H9 (cell line): ENCODE measurements at regions not wholly inside any gene's neighbourhood (a gene's known extent, or its start where the extent isn't known, plus 50 kb on each side); places are given as distances from the start of the nearest gene placed in this dataset.

ENCODE experiments used
- DNase-seq: peaks from one replicate; pipeline ENCODE4 v3.0.0-alpha.2; 2017
- H2AFZ ChIP-seq: one replicate; pipeline ENCODE4 v1.6.1; 2013; ENCODE audit warnings: mild to moderate bottlenecking, low read length, control low read depth, moderate library complexity
- H2AK5ac ChIP-seq: 2 replicates; pipeline ENCODE4 v1.6.1; 2013; ENCODE audit warnings: low read length, control low read depth, mixed read lengths; ENCODE audit not compliant: insufficient read length
- H2BK120ac ChIP-seq: one replicate; pipeline ENCODE4 v1.6.1; 2013; ENCODE audit warnings: low read depth, mild to moderate bottlenecking, low read length, control low read depth, inconsistent platforms; ENCODE audit not compliant: poor library complexity, severe bottlenecking
- H2BK12ac ChIP-seq: 2 replicates; pipeline ENCODE4 v1.6.1; 2013; ENCODE audit warnings: low read length, control low read depth, mixed read lengths, low read depth; ENCODE audit not compliant: insufficient read length
- H2BK15ac ChIP-seq: 2 replicates; pipeline ENCODE4 v1.6.1; 2013; ENCODE audit warnings: low read depth, low read length, control low read depth
- H2BK20ac ChIP-seq: one replicate; pipeline ENCODE4 v1.6.1; 2013; ENCODE audit warnings: low read depth, mild to moderate bottlenecking, low read length, control low read depth, inconsistent platforms; ENCODE audit not compliant: poor library complexity, severe bottlenecking
- H2BK5ac ChIP-seq: 2 replicates; pipeline ENCODE4 v1.6.1; 2013; ENCODE audit warnings: low read length, control low read depth, mixed read lengths; ENCODE audit not compliant: insufficient read length
- H3K14ac ChIP-seq: 2 replicates; pipeline ENCODE4 v1.6.1; 2013; ENCODE audit warnings: low read length, control low read depth; ENCODE audit not compliant: insufficient read depth
- H3K18ac ChIP-seq: 2 replicates; pipeline ENCODE4 v1.6.1; 2013; ENCODE audit warnings: low read depth, mild to moderate bottlenecking, mixed read lengths, low read length, control low read depth; ENCODE audit not compliant: insufficient read length
- H3K23ac ChIP-seq: 2 replicates; pipeline ENCODE4 v1.6.1; 2013; ENCODE audit warnings: low read length, control low read depth, mixed read lengths, low read depth; ENCODE audit not compliant: insufficient read length
- H3K23me2 ChIP-seq: 2 replicates; pipeline ENCODE4 v1.6.1; 2013; ENCODE audit warnings: low read depth, mild to moderate bottlenecking, mixed read lengths, low read length, control low read depth; ENCODE audit not compliant: insufficient read length, poor library complexity, severe bottlenecking
- H3K27ac ChIP-seq: 2 replicates; pipeline ENCODE4 v1.5.1; 2013; ENCODE audit warnings: low read length, control low read depth, mixed read lengths, low read depth; ENCODE audit not compliant: insufficient read length
- H3K27me3 ChIP-seq: 2 replicates; pipeline ENCODE4 v1.6.1; 2013; ENCODE audit warnings: low read length, control low read depth, inconsistent platforms; ENCODE audit not compliant: insufficient read depth
- H3K4ac ChIP-seq: 2 replicates; pipeline ENCODE4 v1.6.1; 2013; ENCODE audit warnings: low read depth, mild to moderate bottlenecking, control low read depth, inconsistent platforms, low read length, moderate library complexity
- H3K4me1 ChIP-seq: 2 replicates; pipeline ENCODE4 v1.6.1; 2013; ENCODE audit warnings: low read length, control low read depth, inconsistent platforms; ENCODE audit not compliant: insufficient read depth
- H3K4me2 ChIP-seq: 2 replicates; pipeline ENCODE4 v1.6.1; 2013; ENCODE audit warnings: low read length, control low read depth, mixed read lengths; ENCODE audit not compliant: insufficient read length, insufficient read depth
- H3K56ac ChIP-seq: 2 replicates; pipeline ENCODE4 v1.6.1; 2013; ENCODE audit warnings: low read depth, mild to moderate bottlenecking, mixed read lengths, low read length, control low read depth; ENCODE audit not compliant: insufficient read length
- H3K79me1 ChIP-seq: 2 replicates; pipeline ENCODE4 v1.6.1; 2013; ENCODE audit warnings: low read depth, mild to moderate bottlenecking, moderate library complexity, low read length, control low read depth, inconsistent platforms; ENCODE audit not compliant: insufficient read depth, poor library complexity, severe bottlenecking
- H3K79me2 ChIP-seq: 2 replicates; pipeline ENCODE4 v1.6.1; 2013; ENCODE audit warnings: low read length, control low read depth, inconsistent platforms; ENCODE audit not compliant: insufficient read depth
- H3K9ac ChIP-seq: 2 replicates; pipeline ENCODE4 v1.6.1; 2013; ENCODE audit warnings: low read length, control low read depth, mixed read lengths; ENCODE audit not compliant: insufficient read length; ENCODE audit errors: extremely low read depth
- H3K9me3 ChIP-seq: one replicate; pipeline ENCODE4 v1.6.1; 2013; ENCODE audit warnings: low read depth, low read length, inconsistent platforms; ENCODE audit not compliant: control insufficient read depth
- H3T11ph ChIP-seq: one replicate; pipeline ENCODE4 v1.6.1; 2013; ENCODE audit warnings: mild to moderate bottlenecking, low read length, control low read depth, inconsistent platforms
- H4K20me1 ChIP-seq: one replicate; pipeline ENCODE4 v1.6.1; 2013; ENCODE audit not compliant: control insufficient read depth, insufficient read length, insufficient read depth
- H4K5ac ChIP-seq: 2 replicates; pipeline ENCODE4 v1.6.1; 2013; ENCODE audit warnings: low read depth, mild to moderate bottlenecking, mixed read lengths, low read length, control low read depth; ENCODE audit not compliant: insufficient read length
- H4K8ac ChIP-seq: replicated peaks from 2 replicates; pipeline ENCODE4 v1.6.1; 2013; ENCODE audit warnings: low read length, control low read depth, mixed read lengths, low read depth; ENCODE audit not compliant: insufficient read length
- H4K91ac ChIP-seq: 2 replicates; pipeline ENCODE4 v1.6.1; 2013; ENCODE audit warnings: low read depth, mild to moderate bottlenecking, moderate library complexity, mixed read lengths, low read length, control low read depth; ENCODE audit not compliant: insufficient read length
- H3K27ac Mint-ChIP-seq, 3 experiments: 2 replicates in 2 of 3; 3 replicates in 1 of 3; pipeline ENCODE4 v1.8.0; 2020 to 2021; ENCODE audit warnings: mixed read lengths in 3 of 3, mild to moderate bottlenecking in 1 of 3, moderate library complexity in 1 of 3
- H3K27me3 Mint-ChIP-seq: 2 replicates; pipeline ENCODE4 v1.8.0; 2021; ENCODE audit warnings: low read depth, mild to moderate bottlenecking, moderate library complexity, mixed read lengths
- H3K36me3 Mint-ChIP-seq, 3 experiments: 2 replicates in 2 of 3; 3 replicates in 1 of 3; pipeline ENCODE4 v1.8.0; 2020 to 2021; ENCODE audit warnings: low read depth in 3 of 3, mixed read lengths in 3 of 3; ENCODE audit not compliant: insufficient read depth in 1 of 3
- H3K4me1 Mint-ChIP-seq, 2 experiments: 2 replicates each; pipeline ENCODE4 v1.8.0; 2020; ENCODE audit warnings: mixed read lengths in 2 of 2
- H3K4me3 Mint-ChIP-seq, 2 experiments: 2 replicates in 1 of 2; 3 replicates in 1 of 2; pipeline ENCODE4 v1.8.0; 2020 to 2021; ENCODE audit warnings: mild to moderate bottlenecking in 2 of 2, mixed read lengths in 2 of 2, moderate library complexity in 1 of 2
- H3K9me3 Mint-ChIP-seq, 2 experiments: 2 replicates in 1 of 2; 3 replicates in 1 of 2; pipeline ENCODE4 v1.8.0; 2020; ENCODE audit warnings: mild to moderate bottlenecking in 2 of 2, mixed read lengths in 2 of 2, moderate library complexity in 1 of 2
- CTCF ChIP-seq: fragments of 200-600 bp; sonication (generic); conservative IDR thresholded peaks from 3 replicates; pipeline ENCODE4 v1.8.0; 2021; ENCODE audit warnings: antibody characterized with exemption, mild to moderate bottlenecking
- WGBS: extraction: QIAGEN DNeasy Blood & Tissue Kit; methylation state at CpG from one replicate; pipeline ENCODE4 v1.1.7; 2013; ENCODE audit warnings: missing lambda C conversion rate, low lambda C conversion rate, mixed read lengths; ENCODE audit not compliant: insufficient read length; ENCODE audit errors: extremely low coverage; 5-methylcytosine and 5-hydroxymethylcytosine counted together

GRCh38 chr15:97881346-97881965 is 79.0 kb upstream of the ARRDC4 start:
- Histone ChIP-seq H2BK120ac (no peak overlapping the region), H3K79me2 (no peaks in the 10 kb centered on the region), H2BK12ac (no peak overlapping the region), H2AK5ac (no peak overlapping the region), H4K91ac (no peak overlapping the region), H3K23me2 (no peaks in the 10 kb centered on the region), H3K14ac (no peak overlapping the region), H3K4me2 (no peak overlapping the region), H2BK20ac (no peak overlapping the region), H3K4ac (no peak overlapping the region), H2BK5ac (no peak overlapping the region), H3K9me3 (no peaks in the 10 kb centered on the region), H2BK15ac (no peak overlapping the region), H2AFZ (no peak overlapping the region), H4K8ac (no peak overlapping the region), H3K18ac (no peak overlapping the region), H3T11ph (no peak overlapping the region), H4K5ac (no peak overlapping the region), H3K27ac (no peak overlapping the region), H3K9ac (no peak overlapping the region), H3K79me1 (no peaks in the 10 kb centered on the region), H3K27me3 (no peaks in the 10 kb centered on the region), H3K56ac (no peak overlapping the region), H4K20me1 (no peaks in the 10 kb centered on the region), H3K23ac (no peak overlapping the region), H3K4me1 (no peaks in the 10 kb centered on the region)
- 0 out of 3 replicates have a peak, but pooled peaks have one; percentile 11 for TF ChIP-seq CTCF
- no CpG with 5 or more reads among the region's 8 CpGs for WGBS
- H3K4me1 Mint-ChIP-seq, result peaks cover 3 to 4% of the 10 kb centered on the region in 2 experiments; a peak in 3 of 4 replicates
- DNase-seq, result peak; percentile 38
- H3K4me3 Mint-ChIP-seq, result no peak overlapping the region
- peaks cover 8% of the 10 kb centered on the region for H3K27me3 Mint-ChIP-seq
- H3K9me3 Mint-ChIP-seq, result no peaks in the 10 kb centered on the region
- H3K36me3 Mint-ChIP-seq, result peaks cover 0 to 2% (median 0%) of the 10 kb centered on the region in 3 experiments; a peak in 1 of 7 replicates
- no peak overlapping the region for H3K27ac Mint-ChIP-seq
